Activated CD4-positive, alpha-beta T cell treated with anti-CD3 and anti-CD28 coated beads, Interleukin-2, amount 50 U/mL, for 24 hours (primary cell): ENCODE measurements at regions not wholly inside any gene's neighbourhood (a gene's known extent, or its start where the extent isn't known, plus 50 kb on each side); places are given as distances from the start of the nearest gene placed in this dataset.
"Not testable (repeated sequence)": the region's sequence is repeated elsewhere in the genome, so short reads cannot be mapped to it uniquely, and the experiment has no call there.

Experiments used
- DNase-seq, 2 donors: peaks; one replicate each; pipeline ENCODE4 v3.0.0-alpha.2; 2020; ENCODE audit warnings: low read depth in 1 of 2, low spot score in 1 of 2

DNA sequence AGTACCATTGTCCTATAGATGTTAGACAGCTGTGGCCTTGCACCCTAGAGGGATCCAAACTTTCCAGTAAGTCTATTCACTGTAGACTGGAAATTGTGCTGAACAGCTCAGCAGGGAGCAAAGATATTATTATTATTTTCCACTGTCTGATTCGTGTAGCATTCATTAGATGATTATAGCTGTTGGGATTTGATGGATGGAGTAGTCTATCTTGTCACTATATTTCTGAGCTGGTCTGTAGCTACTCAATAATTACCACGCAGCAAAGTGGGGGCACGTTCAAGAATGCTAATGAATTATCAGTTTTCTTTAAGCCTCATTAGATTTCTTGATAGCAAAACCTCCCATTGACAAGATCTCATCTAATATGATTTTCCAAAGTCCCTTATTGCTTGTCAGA, 113.2 kb downstream of the RTP4 start:
- DNase-seq, result no peak

DNA sequence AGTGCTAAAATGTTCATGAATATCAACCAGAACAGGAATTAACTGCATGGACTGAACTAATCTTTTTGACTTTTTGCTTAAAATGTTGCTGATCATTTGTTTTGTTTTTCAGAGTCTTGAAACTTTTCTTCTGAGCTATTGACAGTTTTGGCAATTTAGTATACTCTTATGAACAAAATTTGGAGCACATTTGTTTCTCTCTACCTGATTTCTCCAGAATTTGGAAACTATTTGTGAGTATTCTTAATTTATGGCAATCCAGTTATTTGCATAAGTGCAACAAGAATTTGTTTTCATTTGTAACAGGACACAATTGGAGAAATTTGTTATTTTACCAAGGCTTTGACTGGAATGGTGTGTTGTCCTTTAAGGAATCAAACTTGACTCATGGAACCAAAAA, 107.4 kb downstream of the RTP4 start:
- not testable (repeated sequence) for DNase-seq

GRCh38 chr3:187473778-187474406, 105.7 kb downstream of the RTP4 start:
- DNase-seq, result no peak

DNA sequence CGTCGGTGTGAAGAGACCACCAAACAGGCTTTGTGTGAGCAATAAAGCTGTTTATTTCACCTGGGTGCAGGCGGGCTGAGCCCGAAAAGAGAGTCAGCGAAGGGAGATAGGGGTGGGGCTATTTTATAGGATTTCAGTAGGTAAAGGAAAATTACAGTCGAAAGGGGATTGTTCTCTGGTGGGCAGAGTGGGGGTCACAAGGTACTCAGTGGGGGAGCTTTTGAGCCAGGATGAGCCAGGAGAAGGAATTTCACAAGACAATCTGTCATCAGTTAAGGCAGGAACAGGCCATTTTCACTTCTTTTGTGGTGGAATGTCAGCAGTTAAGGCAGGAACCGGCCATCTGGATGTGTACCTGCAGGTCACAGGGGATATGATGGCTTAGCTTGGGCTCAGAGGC, 98.1 kb downstream of the RTP4 start:
- not testable (repeated sequence) for DNase-seq

- no peak for DNase-seq
These were observed 97.3 kb downstream of the RTP4 start for GRCh38 chr3:187465503-187465902.

DNA sequence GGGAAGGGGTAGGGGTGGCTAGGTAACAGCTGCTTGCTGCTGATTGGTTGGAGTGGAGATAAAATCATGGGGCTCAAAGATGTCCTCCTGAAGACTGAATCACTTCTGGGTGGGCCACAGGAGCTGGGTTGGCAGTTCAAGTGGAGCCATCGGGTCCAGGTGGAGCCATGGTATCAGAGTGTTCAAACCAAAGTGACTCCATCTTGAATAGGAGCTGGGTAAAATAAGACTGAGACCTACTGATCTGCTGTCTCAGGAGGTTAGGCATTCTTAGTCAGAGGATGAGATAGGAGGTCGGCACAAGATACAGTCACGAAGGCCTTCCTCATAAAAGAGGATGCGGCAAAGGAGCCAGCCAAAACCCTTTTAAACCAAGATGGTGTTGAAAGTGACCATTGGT, 96.5 kb downstream of the RTP4 start:
- no peak for DNase-seq

GRCh38 chr3:187458921-187459320, 90.7 kb downstream of the RTP4 start:
- no peak for DNase-seq

DNA sequence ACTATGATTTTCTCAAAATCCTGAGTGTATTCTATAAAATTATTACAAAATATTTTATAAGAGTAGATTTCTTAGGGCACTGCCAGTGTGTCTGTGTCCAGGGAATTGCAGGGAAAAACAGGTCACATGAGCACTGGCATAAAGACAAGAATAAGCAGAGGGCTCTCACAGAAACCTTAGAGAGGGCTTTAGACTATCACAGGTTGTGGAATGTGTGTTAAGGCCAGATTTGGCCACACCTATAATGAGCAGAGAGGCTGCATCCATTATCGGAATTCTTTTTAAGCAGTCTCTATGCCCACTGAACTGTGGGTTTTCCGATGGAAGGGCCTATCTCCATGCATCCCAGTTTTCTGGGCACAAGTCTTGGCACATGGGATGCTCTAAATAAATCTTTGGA, 90.2 kb downstream of the RTP4 start:
- DNase-seq, result no peak

- DNase-seq, result no peak
These were observed 88.1 kb downstream of the RTP4 start for GRCh38 chr3:187456250-187456649.

DNA sequence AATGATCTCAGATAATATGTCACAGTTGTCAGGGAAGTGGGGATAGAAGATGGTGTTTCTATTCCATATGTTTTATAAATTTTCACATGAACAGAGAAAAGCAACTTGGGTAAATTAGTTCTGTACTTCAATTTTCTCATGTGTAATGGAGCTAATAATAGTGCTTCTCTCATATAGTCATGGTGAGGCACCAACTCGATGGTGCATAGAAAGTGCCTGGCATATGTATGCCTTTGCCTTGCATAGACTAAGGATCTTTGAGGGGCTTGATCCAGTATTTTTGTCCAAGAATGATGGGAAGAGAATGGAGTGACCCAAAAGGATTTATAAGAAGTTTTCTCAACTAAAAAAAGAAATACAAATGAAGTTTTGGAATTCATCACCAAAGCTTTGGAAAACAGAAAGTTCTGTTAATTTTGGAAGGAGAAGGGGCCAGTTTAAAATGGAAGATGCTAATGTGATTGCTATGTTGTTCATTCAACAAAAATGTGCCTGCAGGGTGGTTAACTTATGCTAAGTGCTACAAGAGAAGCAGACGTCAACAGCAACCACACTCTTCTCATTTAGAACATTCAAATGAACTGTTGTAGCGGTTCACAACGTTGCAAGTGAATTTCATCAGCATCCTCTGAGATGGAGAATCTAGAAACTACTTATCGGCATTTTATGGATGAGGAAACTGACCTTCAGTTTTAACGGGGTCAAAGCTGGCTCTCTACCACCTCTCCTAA, 86.1 kb downstream of the RTP4 start:
- no peak for DNase-seq

DNA sequence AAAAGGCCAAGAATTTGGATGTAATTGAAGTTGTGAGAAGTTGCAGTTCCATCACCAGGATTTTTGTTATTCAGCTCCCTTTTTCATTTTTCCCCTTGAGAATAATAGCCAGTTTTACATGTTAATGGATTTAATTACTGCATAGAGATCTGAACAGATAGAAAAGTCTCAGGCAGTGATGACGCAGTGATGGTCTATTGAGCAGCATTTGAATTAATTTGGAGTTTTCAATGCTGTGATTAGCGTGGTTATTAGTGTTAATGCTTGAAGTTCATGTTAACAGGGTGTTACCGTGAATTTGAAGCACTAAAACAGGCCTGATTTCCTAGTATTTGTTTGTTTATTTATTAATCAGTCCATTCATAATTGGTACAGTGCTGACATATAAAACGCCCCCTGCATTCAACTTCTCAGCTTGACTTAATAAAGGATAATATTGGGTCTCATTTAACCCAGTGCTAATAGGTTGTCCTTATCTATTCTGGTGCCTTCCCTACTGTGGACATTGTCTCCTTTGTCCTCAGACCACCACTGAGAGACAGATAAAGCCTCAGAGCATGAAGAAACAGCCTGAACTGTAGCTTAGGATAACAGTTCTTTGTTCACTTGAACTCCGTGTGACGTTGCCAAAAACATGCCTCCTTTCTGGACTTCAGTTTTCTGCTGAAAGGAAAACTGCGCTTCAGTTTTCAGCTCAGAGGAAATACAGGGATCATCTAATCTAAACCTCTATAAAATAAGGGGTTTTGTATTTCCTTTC, 82.4 kb downstream of the RTP4 start:
- DNase-seq, result no peak

- no peak for DNase-seq
These were observed 80.5 kb downstream of the RTP4 start for GRCh38 chr3:187448674-187449073.

DNA sequence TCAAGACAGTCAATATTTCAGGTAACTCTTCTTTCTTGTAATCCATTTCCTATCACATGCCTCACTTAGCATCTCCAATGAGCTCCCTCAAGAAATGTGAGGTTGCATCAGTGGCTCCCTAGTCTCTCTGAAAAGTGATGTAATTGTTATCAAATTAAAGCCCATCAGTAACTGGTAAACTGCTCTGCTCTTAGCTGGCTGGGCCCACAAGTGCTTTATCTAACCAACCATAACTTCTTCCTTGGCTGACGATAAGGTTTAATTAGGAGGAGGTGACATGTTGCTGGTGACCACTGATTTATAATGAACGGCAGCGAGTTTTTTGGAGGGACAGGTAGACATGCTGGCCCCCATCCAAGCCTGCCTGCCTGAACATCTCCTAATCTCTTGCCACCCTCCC, 79.6 kb downstream of the RTP4 start:
- DNase-seq, result no peak

DNA sequence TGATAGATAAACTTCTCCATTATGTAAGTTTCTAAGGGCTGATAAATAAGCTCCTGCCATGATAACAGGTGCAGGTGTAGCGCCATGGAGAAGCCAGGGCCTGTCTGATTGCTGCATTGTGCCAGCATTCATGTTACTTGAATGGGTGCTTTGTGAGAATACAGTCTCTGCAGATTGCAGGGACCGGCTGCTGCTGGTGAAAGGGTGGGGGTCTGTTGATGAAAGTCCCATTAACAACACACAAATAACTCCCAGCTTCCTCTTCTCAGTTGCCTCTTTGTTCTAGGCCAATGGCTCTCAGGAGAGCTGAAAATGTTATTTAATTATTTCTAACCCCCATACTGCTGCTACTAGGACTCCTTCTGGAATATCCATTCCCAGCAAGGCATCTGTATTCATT, 77.2 kb downstream of the RTP4 start:
- no peak for DNase-seq

GRCh38 chr3:187434524-187434923, 66.3 kb downstream of the RTP4 start:
- DNase-seq, result no peak

DNA sequence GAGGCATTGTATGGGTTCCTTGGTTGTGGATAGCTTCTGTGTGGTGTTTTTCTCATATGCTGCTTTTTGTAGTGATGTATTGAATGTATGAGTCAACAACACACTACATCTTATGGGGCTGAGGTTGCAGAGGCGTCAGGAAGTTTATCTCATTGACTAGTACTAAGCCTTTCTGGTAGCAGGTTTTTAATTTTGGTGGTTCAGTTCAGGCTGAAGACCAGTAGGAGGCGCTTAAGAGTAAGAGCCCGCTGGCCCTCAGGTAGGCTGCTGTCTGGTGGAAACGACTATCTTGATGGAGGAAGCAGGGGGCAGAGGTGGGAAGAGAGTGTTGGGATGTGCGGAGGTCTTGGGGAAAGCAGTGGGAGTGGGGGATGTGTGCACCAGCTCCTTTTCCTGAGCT, 62.4 kb downstream of the RTP4 start:
- no peak for DNase-seq
